ENCODE measurements at regions not wholly inside any gene's neighbourhood (a gene's known extent, or its start where the extent isn't known, plus 50 kb on each side); places are given as distances from the start of the nearest gene placed in this dataset.
"Not testable (repeated sequence)": the region's sequence is repeated elsewhere in the genome, so short reads cannot be mapped to it uniquely, and the experiment has no call there.

DNA sequence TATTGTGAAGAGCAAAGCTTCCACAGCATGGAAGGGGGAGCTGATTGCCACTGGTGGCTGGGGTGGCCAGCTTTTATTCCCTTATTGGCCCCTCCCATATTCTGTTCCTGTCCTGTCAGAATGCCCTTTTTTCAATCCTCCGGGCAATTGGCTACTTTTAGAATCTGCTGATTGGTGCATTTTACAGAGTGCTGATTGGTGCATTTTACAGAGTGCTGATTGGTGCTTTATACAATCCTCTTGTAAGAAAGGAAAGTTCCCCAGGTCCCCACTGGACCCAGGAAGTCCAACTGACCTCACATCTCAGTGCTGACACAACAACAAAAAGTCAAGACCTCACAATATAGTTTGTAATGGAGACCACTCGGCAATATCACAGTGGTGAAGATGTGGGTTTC lies 195.0 kb downstream of the SPATA31A6 start:
- DNase-seq, result no peak

DNA sequence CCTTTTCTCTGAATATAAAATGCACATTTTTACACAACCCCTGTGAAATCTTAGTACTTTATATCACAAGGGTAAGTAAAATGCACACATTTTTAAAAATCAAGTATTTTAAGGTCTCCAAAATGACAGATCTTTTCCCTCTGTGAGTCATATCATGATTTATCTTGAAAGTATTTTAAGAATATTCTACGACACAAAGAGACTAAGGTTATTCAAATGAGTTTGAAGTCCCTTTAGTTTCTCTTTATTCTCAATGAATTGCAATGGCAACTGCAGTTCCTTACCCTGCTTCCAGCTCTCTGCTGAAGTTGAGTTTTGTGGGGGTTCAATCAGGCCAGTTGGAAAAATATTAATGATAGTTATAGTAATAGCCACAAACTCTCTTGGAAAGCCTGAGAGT lies 196.1 kb downstream of the SPATA31A6 start:
- not testable (repeated sequence) for DNase-seq

DNA sequence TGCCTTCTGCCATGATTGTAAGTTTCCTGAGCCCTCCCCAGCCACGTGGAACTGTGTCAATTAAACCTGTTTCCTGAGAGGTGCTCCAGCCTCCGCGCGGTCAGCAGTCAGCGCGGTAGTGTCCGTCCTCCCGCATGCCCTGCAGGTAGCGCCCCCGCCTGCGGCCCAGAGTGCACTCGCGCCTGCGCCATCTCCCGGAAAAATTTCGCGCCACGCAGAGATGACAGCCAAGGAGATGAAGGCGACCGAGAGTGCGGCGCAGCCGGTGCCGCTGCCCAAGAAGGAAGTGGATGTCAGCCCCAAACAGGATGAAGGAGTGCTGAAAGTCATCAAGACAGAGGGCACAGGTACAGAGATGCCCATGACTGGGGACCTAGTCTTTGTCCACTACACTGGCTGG lies 201.1 kb downstream of the SPATA31A6 start:
- DNase-seq, result not testable (repeated sequence)

DNA sequence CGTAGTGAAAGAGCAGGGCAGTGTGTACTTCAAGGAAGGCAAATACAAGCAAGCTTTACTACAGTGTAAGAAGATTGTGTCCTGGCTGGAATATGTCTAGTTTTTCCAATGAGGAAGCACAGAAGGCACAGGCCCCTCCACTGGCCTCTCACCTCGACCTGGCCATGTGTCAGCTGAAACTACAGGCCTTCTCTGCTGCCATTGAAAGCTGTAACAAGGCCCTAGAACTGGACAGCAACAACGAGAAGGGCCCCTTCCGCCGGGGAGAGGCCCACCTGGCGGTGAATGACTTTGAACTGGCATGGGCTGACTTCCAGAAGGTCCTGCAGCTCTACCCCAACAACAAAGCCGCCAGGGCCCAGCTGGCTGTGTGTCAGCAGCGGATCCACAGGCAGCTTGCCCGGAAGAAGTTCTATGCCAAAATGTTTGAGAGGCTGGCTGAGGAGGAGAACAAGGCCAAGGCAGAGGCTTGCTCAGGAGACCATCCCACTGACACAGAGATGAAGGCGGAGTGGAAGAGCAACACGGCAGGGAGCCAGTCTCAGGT lies 202.2 kb downstream of the SPATA31A6 start:
- not testable (repeated sequence) for DNase-seq

DNA sequence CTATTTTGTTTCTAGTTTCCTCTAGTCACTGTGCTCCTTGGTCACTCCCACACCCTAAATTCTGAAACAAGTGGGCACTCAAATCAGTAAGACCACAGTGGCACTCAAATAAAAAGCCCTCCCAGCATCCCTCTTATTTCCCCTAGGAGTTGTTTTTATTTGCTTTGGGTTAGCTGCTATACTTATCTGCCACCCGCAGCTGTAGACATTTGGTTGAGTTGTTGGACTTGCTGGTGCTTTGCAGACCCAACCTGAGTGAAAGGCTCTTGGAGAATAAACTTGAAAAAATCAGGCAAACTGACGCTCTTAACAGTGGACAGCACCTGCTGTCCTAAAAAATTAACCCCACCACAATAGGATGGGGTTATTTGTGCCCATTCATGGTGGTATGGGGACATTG lies 203.0 kb downstream of the SPATA31A6 start:
- no peak for DNase-seq

DNA sequence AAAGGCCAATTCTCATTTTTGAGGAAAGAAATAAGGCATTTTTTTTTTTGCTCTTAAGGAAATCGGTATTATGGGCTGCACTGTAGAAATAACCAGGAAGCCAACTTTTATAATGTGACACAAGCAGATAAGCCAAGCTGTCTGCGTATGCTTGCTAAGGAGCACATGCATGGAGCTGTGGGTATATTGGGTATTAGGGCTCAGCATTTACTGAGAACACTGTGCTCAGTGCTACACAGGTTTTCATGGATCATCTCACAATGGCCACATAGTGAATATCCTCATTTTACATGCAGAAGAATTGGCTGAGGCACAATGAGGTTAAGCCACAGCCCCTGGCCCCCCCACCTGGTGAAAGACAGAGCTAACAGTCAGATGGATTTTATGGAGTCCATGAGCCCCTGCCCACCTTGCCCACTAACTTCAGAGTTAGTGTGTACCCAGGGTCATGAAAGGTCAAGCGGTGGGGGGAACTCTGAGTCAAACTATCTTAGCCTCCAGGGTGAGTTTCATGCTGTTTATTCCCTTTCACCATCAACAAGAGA lies 204.8 kb downstream of the SPATA31A6 start:
- no peak for DNase-seq

DNA sequence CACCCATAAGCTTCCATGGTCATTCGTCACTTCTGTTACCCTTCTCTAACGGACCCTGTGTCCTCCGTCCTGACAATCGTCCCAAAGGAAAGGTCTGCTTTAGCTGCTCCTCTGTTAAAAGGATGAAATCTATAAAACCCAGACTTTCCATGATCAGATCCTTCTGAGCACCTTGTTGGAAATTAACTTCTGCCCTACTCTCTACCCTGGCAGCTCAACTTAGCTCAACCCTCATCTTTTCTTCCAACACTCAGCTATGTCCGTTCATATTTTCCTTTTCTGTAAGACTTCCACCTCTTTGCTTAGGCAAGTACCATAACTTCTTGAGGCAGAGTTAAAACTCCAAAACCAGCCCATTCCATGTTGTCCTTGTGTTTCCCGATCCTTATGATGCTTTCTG lies 205.4 kb downstream of the SPATA31A6 start:
- DNase-seq, result no peak

DNA sequence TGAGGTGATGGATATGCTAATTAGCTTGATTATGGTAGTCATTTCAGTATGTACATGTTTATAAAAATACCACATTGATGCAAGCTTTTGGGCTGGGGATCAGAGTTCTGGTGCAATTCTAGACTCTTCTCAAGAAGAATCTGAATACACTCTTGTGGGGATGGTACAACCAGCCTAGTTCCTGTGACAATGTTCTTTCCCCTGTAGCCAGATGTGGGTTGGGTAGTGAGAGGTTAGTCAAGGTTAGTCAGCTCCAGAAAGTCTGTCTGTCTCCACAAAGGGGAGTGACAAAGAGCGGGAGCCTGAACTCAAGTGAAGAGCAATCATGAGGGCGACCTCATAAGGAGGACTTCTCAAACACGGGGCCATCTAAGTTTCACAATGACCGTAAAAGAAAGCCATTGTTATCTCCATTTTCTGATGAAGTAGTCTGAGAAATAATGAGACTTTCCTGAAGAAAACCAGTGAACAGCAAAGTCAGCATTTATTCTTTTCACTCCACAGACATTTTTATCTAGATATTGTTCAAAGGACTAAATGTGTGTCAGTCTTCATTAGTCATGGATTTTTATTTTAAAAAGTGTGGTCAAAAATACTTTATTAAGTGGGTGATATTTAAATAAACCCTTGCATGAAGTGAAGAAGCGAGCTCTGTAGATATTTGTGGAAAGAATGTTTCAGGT lies 209.5 kb downstream of the SPATA31A6 start:
- not testable (repeated sequence) for DNase-seq

DNA sequence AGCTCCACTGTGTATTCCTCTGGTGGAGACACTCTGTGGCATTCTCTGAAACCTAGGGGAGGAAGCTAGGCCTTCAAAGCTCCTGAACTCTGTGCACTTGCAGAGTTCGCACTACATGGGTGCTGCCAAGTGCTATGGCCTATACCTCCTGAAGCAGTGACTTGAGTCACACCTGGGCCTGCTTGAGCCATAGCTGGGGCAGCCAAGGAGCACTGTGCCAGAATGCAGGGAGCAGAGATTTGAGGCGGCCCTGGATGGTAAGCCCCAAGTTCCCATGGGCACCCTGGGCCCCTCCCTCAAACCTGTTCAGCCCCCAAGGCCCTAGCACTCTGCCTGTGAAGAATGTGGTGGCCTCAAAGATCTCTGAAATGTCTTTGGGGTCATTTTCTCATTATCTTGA lies 212.9 kb downstream of the SPATA31A6 start:
- no peak for DNase-seq

DNA sequence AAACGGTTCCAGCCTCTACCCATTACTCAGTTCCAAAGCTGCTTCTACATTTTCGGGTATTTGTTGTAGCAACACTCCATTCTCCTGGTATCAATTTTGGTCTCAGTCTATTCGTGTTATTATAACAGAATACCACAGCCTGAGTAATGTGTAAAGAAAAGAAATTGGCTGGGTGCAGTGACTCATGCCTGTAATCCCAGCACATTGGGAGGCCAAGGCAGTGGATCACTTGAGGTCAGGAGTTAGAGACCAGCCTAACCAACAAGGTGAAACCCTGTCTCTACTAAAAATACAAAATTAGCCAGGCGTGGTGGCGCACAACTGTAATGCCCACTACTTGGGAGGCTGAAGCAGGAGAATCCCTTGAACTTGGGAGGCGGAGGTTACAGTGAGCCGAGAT lies 213.9 kb downstream of the SPATA31A6 start:
- not testable (repeated sequence) for DNase-seq

DNA sequence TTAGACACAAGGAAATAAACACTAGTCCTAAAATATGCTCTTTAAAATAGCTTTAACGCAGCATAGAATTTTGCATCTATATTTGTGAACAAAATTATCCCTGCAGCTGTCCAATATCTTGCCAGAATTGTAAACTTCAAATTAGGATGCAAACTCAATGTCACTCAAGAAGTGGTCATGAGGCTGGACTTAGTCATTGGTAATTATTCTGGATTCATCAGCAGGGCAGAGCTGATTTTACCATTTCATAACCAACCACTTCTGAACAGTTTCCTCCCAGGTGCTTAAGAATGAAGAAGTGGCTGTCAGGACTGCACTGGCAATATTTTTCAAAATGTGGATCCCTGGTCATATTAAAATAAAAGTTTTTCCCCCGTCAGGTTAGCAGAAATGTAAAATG lies 219.5 kb downstream of the SPATA31A6 start:
- DNase-seq, result not testable (repeated sequence)

DNA sequence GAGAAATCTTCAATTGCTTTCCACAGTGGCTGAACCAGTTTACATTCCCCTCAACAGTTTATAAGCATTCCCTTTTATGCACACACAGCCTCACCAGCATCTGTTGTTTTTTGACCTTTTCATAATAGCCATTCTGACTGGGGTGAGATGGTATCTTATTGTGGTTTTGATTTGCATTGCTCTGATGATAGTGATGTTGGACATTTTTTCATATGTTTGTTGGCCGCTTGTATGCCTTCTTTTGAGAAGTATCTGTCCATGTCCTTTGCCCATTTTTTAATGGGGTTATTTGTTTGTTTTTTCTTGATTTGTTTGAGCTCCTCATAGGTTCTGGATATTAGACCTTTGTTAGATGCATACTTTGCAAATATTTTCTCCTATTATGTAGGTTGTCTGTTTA lies 226.1 kb downstream of the SPATA31A6 start:
- not testable (repeated sequence) for DNase-seq

DNA sequence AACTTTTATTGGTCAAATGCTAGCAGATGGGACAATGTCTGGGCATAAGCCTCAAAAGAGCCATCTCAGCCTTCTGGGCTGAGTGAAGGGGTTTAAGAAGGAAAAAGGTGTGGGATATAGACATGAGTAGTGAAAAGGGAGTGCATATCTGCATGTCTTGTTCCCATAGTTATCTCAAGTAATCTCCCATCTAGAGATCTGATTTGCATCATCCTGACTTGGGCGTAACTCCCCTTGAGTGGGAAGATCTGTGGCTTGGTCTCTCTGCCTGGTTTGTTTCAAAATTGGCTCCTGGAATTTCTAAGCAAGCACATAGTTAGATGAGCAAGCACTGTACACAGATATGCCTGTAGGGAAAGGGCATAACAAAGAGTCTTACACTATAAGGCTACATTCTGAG lies 228.9 kb downstream of the SPATA31A6 start:
- not testable (repeated sequence) for DNase-seq

DNA sequence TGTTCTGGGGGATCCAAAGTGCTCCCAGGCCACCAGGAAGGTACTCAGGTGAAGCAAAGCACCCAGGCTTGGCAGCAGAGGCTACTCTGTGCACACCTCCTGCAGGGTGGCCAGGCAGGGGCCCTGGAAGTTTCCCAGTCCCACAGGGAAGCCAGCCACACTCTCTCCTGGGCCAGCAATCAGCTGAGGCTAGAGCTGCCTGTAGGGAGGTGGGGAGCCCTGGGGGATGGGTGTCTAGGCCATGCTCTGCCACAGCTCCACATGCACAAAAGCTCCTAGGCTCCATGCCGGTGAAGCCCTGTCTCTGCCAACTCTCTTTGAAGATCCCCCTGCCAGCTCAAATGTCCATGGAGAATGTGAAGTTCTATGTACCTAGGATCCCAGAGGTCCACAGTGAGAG lies 231.4 kb downstream of the SPATA31A6 start:
- DNase-seq, result not testable (repeated sequence)

DNA sequence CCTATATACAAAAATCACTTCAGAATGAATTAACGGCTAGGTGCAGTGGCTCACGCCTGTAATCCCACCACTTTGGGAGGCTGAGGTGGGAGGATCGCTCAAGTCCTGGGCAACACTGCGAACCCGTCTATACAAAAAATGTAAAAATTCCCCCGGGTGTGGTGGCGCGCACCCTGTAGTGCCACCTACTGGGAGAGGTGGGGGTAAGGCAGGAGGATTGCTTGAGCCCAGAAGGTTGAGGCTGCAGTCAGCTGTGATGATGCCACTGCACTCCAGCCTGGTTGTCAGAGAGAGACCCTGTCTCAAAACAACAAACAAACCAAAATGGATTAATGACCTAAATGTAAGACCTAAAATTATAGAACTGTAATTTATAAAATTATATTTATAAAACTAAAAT lies 236.2 kb downstream of the SPATA31A6 start:
- not testable (repeated sequence) for DNase-seq

DNA sequence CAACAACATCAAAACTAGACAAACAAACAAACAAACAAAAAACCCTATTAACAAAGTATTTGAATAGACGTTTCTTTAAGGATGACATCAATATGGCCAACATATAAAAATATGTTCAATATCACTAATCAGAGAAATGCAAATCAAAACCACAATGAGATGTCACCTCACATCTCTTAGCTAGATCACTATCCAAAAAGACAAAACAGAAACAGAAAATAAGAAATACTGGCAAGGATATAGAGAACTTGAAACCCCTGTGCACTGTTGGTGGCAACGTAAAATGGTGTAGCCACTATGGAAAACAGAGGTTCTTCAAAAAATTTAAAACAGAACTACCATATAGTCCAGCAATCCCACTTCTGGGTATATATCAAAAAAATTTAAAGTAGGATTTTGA lies 236.9 kb downstream of the SPATA31A6 start:
- DNase-seq, result not testable (repeated sequence)

DNA sequence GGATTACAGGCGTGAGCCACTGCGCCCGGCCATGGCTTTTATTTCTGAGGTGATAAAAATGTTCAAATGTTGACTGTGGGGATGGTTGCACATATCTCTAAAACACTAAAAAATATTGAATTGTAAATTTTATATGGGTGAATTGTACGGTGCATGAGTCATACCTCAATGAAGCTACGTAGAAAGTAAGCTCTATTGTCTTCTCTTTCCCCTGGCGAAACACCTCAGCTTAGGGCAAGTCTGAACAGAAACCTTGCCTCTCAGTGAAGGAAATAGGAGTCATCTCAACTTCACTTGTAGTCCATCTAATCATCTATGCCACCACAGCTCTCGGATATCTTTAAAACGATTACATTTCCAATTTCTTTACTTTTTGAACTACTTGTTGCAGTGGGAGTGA lies 238.2 kb downstream of the SPATA31A6 start:
- DNase-seq, result not testable (repeated sequence)

DNA sequence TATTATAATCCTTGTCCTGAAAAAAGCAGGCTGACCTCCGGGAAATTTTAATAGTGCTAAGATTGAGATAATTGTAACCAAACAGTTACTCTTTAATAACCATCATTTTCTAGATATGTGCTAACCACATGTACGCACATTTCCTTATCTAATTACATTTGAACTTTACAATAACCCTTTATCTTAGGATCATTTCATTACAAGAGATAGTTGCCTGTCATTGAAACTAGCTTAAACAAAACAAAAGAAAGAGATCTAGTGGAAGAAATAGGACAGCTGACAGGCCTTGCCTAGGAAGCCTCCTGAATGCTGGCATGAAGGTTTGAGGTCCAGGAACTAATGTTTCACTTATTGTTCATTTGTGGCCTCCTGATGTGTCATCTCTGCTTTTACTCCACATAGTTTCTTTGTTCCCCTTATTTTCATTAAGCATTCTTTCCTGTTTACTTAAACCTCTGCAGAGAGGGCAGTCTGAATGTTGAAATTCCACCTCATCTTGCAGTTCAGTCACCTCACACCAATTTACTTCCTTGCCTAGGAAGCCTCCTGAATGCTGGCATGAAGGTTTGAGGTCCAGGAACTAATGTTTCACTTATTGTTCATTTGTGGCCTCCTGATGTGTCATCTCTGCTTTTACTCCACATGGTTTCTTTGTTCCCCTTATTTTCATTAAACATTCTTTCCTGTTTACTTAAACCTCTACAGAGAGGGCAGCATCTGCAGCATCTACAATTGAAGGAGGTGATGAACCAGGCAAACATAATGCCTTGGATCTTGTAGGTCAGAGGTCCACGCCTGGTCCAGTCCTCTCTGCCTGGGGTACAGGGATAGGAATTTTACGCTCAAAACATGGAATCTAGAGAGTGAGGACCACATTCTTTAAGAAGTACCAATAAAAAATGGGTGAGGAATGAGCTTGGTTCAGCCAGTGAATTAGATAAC lies 247.5 kb downstream of the SPATA31A6 start:
- not testable (repeated sequence) for DNase-seq

DNA sequence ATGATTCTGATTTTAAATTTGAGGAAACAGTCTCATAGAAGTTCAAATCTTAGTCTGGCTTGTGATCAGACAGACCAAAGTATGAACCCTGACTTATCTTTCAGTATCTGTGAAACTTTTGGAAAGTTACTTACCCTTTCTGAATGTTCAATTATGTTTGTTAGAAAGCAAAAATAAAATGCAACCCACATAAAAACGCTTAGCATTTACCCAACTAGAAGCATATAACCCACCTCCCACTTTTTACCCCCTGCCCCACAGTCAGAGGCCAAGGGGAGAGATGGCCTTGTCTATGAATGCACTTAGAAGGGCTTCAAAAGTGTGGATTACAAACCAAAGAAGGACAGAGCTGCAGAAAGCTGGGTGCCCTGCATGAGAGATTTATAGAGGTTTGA lies 248.2 kb downstream of the SPATA31A6 start:
- not testable (repeated sequence) for DNase-seq

DNA sequence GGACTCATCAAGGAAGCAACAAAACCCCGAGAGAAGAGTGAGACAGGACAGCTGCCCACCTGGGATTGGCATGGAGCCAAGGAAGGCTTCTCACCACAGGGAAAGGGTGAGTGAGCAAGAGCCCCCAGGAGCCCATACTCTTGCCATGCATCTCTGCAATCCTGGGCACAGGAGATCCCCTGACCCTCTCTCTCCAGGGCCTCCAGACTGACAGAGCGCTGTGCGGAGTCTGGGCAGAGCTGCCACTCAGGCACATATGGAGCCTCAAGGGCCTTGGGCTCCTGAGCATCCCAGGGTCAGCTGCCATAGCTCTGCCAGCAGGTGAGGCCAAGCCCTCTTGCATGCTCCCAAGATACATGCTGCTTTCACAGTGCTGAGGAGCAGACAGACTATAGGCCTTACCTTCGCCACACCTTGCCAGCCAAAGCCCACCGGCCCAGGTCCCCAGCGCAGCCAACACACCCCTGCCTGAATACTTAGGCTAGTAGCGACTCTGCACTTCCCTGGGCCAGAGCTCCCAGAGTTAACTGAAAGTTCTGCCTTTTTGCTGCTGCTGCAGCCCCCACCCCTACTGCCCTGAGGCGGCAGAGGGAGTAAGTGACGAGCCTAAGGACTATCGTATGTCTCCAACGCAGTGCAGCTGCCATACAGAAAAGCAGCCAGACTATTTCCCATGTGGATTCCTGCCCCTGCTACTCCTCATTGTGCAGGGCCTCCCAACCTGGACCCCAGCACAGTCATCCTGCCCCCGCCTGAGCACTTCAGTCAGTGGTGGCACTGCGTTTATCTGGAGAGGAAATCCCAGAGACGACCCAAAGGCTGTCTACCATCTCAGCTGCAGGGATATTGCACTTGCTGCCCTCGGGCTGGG lies 251.6 kb downstream of the SPATA31A6 start:
- DNase-seq, result not testable (repeated sequence)

DNA sequence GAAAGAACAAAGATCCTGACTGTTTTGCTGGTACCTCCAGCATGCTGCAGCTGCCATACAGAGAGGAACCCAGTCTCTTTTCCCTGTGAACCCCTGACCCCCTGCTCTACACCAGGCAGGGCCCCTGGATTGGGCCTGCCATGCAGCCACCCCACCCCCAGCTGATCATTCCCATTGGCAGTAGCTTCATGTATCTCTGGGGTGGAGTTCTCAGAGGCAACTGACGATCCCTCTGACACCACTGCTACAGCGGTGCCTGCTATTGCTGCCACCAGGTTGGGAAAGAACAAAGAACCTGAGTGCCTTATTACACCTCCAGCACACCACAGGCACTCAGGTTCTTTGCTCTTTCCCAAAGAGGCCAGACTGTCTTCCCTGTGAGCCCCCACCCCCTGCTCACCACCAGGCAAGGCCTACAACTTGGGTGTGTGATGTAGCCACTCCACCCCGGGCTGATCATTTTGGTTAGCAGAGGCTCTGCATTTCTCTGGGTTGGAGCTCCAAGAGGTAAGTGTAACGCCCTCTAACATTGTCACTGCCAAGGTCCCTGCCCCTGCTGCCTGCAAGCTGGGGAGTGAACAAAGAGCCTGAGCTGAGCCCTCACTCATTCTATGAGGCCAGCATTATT lies 252.4 kb downstream of the SPATA31A6 start:
- DNase-seq, result not testable (repeated sequence)

Data from bone marrow (tissue), 2 donors.